DOHH2 (cell line): ENCODE measurements at regions not wholly inside any gene's neighbourhood (a gene's known extent, or its start where the extent isn't known, plus 50 kb on each side); places are given as distances from the start of the nearest gene placed in this dataset.

ENCODE experiments used
- EZH2phosphoT487 ChIP-seq: fragments of 200-600 bp; sonication (generic); IDR thresholded peaks from 2 replicates; pipeline ENCODE4 v1.6.1; 2017; ENCODE audit warnings: borderline replicate concordance, mild to moderate bottlenecking, antibody characterized with exemption, low read length, moderate library complexity, mixed read lengths
- TF ChIP-seq, protein P1 (sequence below): fragments of 200-600 bp; sonication (generic); IDR thresholded peaks from one replicate; pipeline ENCODE4 v1.5.1; 2014; ENCODE audit warnings: antibody characterized with exemption, mild to moderate bottlenecking, low read depth, low read length; ENCODE audit not compliant: poor library complexity, severe bottlenecking

DNA sequence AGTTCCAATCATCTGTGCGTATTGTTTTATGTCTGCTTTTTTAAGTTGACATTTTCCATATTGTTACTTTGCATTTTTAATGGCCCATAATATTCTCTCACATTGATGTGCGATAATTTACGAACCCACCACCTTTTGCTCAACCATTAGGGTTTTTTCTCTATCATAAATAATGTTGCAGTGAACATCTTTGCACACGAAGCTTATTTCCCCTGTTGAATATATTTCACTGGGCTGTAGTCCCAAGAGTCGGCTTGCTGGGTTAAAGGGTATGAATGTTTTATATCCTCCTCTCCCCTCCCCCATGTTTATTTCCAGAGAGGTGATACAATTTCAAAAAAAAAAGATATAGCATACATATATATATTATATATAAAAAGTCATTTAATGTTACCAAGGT is 272.7 kb upstream of the RGMA start:
- TF ChIP-seq, protein P1, sequence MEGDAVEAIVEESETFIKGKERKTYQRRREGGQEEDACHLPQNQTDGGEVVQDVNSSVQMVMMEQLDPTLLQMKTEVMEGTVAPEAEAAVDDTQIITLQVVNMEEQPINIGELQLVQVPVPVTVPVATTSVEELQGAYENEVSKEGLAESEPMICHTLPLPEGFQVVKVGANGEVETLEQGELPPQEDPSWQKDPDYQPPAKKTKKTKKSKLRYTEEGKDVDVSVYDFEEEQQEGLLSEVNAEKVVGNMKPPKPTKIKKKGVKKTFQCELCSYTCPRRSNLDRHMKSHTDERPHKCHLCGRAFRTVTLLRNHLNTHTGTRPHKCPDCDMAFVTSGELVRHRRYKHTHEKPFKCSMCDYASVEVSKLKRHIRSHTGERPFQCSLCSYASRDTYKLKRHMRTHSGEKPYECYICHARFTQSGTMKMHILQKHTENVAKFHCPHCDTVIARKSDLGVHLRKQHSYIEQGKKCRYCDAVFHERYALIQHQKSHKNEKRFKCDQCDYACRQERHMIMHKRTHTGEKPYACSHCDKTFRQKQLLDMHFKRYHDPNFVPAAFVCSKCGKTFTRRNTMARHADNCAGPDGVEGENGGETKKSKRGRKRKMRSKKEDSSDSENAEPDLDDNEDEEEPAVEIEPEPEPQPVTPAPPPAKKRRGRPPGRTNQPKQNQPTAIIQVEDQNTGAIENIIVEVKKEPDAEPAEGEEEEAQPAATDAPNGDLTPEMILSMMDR = no peak
- TF ChIP-seq EZH2phosphoT487 = no peak
